Adrenal gland (tissue), 9 donors: ENCODE measurements at regions not wholly inside any gene's neighbourhood (a gene's known extent, or its start where the extent isn't known, plus 50 kb on each side); places are given as distances from the start of the nearest gene placed in this dataset.

ENCODE experiments used
- DNase-seq, 7 donors: peaks; one replicate each; pipeline ENCODE4 v3.0.0-alpha.2; 2019 to 2020
- H3K27ac ChIP-seq, 5 donors: fragments of 200-600 bp; sonication (generic) in 4 of 5; 1 replicate in 3 of 5; 2 replicates in 2 of 5; pipeline versions ENCODE4 v1.5.1 to v1.8.0; 2016 to 2020; ENCODE audit warnings: mild to moderate bottlenecking in 1 of 5
- H3K27me3 ChIP-seq: fragments of 200-600 bp; 2 replicates; pipeline ENCODE4 v1.8.0; 2021
- H3K36me3 ChIP-seq, 2 donors: fragments of 200-600 bp; replicated peaks in 1 of 2; 1 replicate in 1 of 2; 2 replicates in 1 of 2; pipeline versions ENCODE4 v1.5.1 to v1.8.0; 2018 to 2022
- H3K4me1 ChIP-seq, 2 donors: fragments of 200-600 bp; replicated peaks in 1 of 2; 1 replicate in 1 of 2; 2 replicates in 1 of 2; pipeline versions ENCODE4 v1.5.1 to v1.8.0; 2018 to 2021
- H3K4me3 ChIP-seq, 4 donors: fragments of 200-600 bp; sonication (generic) in 3 of 4; one replicate each; pipeline ENCODE4 v1.5.1; 2016 to 2018
- H3K9me3 ChIP-seq, 3 donors: fragments of 200-600 bp; sonication (generic) in 1 of 3; replicated peaks in 1 of 3; 1 replicate in 2 of 3; 2 replicates in 1 of 3; pipeline versions ENCODE4 v1.5.1 to v1.8.0; 2016 to 2021
- POLR2A ChIP-seq, 2 donors: fragments of 450-650 bp; IDR thresholded peaks; one replicate each; pipeline ENCODE4 v1.6.1; 2017; ENCODE audit warnings: antibody characterized with exemption in 2 of 2, mild to moderate bottlenecking in 2 of 2, moderate library complexity in 1 of 2
- WGBS, 4 donors: extraction: QIAGEN DNeasy Blood & Tissue Kit in 2 of 4; methylation state at CpG; one replicate each; pipeline versions ENCODE4 v1.1.5 to v1.1.7; 2013 to 2017; 5-methylcytosine and 5-hydroxymethylcytosine counted together
- intact Hi-C, 2 donors: fragments of 100-400 bp; cut with DNase I; formaldehyde crosslinking; loops; one replicate each; pipeline versions ENCODE4 v1.14.1 to v1.15.0; 2022 to 2023
- TF ChIP-seq, protein P1 (sequence below), 6 experiments: fragments of 450-650 bp in 4 of 6; fragments of 200-600 bp in 2 of 6; sonication (generic) in 1 of 6; IDR thresholded peaks; 1 replicate in 5 of 6; 2 replicates in 1 of 6; pipeline versions ENCODE4 v1.5.1 to v1.8.0; 2016 to 2021; ENCODE audit warnings: antibody characterized with exemption in 6 of 6, mild to moderate bottlenecking in 2 of 6, moderate library complexity in 1 of 6
- donor health status: healthy with polysubstance abuse.
- donor health status: Bipolar disorder and iron deficiency.
- donor health status: DM: yes; HTN: yes; CAD: no.
- donor health status: DM: no; HTN: no; CAD: no.
- donor health status: DM: no; HTN: no; CAD: no.

DNA sequence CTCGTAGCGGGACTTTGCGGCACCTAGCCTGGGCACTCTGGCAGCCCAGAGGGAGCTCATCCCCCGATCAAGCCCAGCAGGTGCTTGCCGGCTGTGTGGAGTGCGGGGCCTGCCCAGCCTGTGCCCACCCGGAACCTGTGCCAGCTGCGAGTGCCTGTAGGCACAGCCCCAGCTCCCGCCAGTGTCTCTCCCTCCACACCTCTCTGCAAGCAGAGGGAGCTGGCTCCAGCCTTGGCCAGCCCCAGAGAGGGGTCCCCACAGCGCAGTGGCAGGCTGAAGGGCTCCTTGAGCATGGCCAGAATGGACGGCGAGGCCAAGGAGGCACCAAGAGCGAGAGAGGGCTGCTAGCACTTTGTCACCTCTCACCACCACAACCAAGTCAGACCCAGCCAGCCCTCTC is 55.5 kb upstream of the C1QTNF9B start:
- intact Hi-C loops: no loop called here
- Histone ChIP-seq H3K4me1 (no peaks in the 10 kb centered on the region), H3K27me3 (no peaks in the 10 kb centered on the region), H3K4me3 (no peak overlapping the region), H3K9me3 (no peaks in the 10 kb centered on the region), H3K36me3 (no peaks in the 10 kb centered on the region), H3K27ac (no peak overlapping the region)
- TF ChIP-seq POLR2A (IDR thresholded peaks at IDR 0.05): no peak
- no peak for DNase-seq
- 91 to 100% (median 94%) methylated on average over 4 to 13 of the region's 13 CpGs for WGBS, 4 donors

DNA sequence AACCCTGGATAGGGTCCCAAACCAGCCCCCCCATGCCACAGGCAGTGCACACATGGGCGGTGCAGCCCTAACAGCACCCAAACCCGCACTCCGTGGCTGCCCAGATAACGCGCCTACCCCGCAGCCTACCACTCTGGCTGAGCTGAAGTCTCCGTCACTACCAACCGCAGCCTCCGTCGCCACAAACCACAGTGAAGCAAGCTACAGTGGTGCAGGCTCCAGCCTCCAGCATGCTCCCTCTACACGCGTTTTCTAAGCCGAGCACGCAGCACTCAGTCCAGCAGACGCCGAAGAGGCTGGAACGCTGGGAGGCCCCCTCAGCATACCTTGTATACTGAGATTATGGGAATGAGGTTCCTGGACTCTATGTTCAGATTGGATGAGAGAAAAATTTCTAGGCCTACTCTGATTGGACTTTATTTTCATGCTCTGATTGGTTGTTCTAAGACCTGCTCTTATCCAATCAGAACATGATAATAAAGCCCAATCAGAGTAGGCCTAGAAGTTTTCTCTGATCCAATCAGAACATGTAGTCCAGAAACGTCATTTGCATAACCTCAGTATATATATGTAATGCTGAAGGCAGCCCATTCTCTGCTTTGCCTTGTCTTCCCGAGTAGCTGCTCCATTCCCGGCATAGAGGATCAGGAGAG is 56.7 kb upstream of the C1QTNF9B start:
- H3K4me3 ChIP-seq: no peak overlapping the region
- H3K27ac ChIP-seq: no peak overlapping the region
- DNase-seq: no peak
- no peaks in the 10 kb centered on the region for H3K9me3 ChIP-seq
- TF ChIP-seq, protein P1, sequence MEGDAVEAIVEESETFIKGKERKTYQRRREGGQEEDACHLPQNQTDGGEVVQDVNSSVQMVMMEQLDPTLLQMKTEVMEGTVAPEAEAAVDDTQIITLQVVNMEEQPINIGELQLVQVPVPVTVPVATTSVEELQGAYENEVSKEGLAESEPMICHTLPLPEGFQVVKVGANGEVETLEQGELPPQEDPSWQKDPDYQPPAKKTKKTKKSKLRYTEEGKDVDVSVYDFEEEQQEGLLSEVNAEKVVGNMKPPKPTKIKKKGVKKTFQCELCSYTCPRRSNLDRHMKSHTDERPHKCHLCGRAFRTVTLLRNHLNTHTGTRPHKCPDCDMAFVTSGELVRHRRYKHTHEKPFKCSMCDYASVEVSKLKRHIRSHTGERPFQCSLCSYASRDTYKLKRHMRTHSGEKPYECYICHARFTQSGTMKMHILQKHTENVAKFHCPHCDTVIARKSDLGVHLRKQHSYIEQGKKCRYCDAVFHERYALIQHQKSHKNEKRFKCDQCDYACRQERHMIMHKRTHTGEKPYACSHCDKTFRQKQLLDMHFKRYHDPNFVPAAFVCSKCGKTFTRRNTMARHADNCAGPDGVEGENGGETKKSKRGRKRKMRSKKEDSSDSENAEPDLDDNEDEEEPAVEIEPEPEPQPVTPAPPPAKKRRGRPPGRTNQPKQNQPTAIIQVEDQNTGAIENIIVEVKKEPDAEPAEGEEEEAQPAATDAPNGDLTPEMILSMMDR (IDR thresholded peaks at IDR 0.05): no peak
- TF ChIP-seq POLR2A (IDR thresholded peaks at IDR 0.05): no peak
- no peaks in the 10 kb centered on the region for H3K36me3 ChIP-seq
- intact Hi-C loops: no loop called here
- no peaks in the 10 kb centered on the region for H3K4me1 ChIP-seq
- 82 to 90% (median 84%) methylated on average over 20 of the region's 20 CpGs for WGBS, 4 donors
- H3K27me3 ChIP-seq: no peaks in the 10 kb centered on the region

DNA sequence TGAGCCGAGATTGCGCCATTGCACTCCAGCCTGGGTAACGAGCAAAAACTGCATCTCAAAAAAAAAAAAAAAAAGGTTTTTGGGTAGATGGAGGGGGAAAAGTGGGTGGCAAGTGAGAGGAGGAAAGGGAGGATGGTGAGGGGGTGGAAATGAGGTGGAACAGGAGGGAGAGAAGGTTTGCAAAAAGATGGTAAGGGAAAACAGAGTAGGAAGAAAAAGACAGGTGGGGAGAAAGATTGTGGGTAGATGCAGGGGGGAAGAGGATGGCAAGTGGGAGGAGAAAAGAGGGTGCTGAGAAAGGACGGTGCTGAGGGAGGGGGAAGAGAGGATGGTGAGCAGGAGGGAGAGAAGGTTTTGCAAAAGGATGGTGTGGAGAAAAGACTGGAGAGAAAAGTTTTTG is 57.8 kb upstream of the C1QTNF9B start:
- no peak overlapping the region for H3K27ac ChIP-seq
- H3K9me3 ChIP-seq: no peaks in the 10 kb centered on the region
- no peak for TF ChIP-seq POLR2A (IDR thresholded peaks at IDR 0.05)
- TF ChIP-seq, protein P1 (IDR thresholded peaks at IDR 0.05): no peak
- no peak for DNase-seq
- H3K4me1 ChIP-seq: no peaks in the 10 kb centered on the region
- 72 to 83% (median 80%) methylated on average over 4 of the region's 4 CpGs for WGBS, 4 donors
- intact Hi-C loops: no loop called here
- no peaks in the 10 kb centered on the region for H3K36me3 ChIP-seq
- no peaks in the 10 kb centered on the region for H3K27me3 ChIP-seq
- H3K4me3 ChIP-seq: no peak overlapping the region

DNA sequence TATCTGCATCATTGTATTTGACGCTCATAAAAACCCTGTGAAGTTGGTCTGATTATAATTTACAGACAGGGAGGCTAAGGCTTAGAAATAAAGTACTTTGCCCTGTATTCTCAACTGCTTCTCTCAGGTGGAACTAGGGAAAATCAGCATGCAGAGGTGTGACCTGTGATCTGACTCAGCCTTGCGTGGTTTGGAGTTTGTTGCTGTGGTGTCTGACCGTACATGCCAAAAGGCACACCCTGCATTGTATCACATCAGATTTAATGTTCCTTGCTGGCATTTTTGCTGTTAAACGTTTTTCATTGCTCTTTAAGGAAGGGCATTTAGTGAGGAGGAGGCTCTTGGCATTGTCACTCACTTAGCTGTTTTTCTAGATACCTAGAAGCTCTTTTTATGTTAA is 58.8 kb upstream of the C1QTNF9B start:
- H3K27me3 ChIP-seq: no peaks in the 10 kb centered on the region
- H3K27ac ChIP-seq: no peak overlapping the region
- no peak overlapping the region for H3K4me3 ChIP-seq
- DNase-seq: no peak
- no peaks in the 10 kb centered on the region for H3K9me3 ChIP-seq
- TF ChIP-seq, protein P1 (IDR thresholded peaks at IDR 0.05): no peak
- TF ChIP-seq POLR2A (IDR thresholded peaks at IDR 0.05): no peak
- WGBS, 4 donors: 28 to 46% (median 39%) methylated on average over 4 of the region's 4 CpGs
- intact Hi-C loops: no loop called here
- no peaks in the 10 kb centered on the region for H3K4me1 ChIP-seq
- H3K36me3 ChIP-seq: no peaks in the 10 kb centered on the region

DNA sequence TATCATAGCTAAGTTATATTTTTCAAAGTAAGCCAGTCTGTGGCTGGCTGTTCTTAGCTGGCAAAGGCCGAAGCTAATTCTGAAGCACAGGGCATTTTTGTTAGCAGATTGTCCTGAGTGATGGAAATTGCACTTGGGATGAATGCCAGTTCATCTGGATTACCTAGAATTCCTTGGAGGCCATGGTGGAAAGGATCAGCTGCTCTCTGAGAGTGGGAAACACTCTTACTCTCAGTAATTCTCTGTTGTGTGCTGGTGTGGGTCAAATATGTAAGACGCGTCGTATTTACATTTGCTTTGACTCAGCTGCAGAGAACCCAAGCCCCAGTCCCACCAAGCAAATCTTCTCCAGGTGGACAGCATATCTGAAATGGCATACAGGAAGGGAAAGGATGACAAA is 60.7 kb upstream of the C1QTNF9B start:
- intact Hi-C loops: no loop called here
- 83 to 100% (median 86%) methylated on average over 4 of the region's 4 CpGs for WGBS, 4 donors

More for the DNA sequence above, 60.7 kb upstream of the C1QTNF9B start:
- Histone ChIP-seq H3K9me3 (no peaks in the 10 kb centered on the region), H3K36me3 (no peaks in the 10 kb centered on the region), H3K27ac (no peak overlapping the region), H3K4me1 (no peaks in the 10 kb centered on the region), H3K4me3 (no peak overlapping the region), H3K27me3 (no peaks in the 10 kb centered on the region)
- TF ChIP-seq, protein P1 (IDR thresholded peaks at IDR 0.05): no peak
- no peak for TF ChIP-seq POLR2A (IDR thresholded peaks at IDR 0.05)
- no peak for DNase-seq
